GM19238 (cell line): ENCODE measurements at regions not wholly inside any gene's neighbourhood (a gene's known extent, or its start where the extent isn't known, plus 50 kb on each side); places are given as distances from the start of the nearest gene placed in this dataset.
"Not testable (repeated sequence)": the region's sequence is repeated elsewhere in the genome, so short reads cannot be mapped to it uniquely, and the experiment has no call there.

ENCODE experiments used
- DNase-seq: peaks from one replicate; pipeline ENCODE4 v3.0.0; 2011; ENCODE audit warnings: low spot score; ENCODE audit not compliant: insufficient read length

DNA sequence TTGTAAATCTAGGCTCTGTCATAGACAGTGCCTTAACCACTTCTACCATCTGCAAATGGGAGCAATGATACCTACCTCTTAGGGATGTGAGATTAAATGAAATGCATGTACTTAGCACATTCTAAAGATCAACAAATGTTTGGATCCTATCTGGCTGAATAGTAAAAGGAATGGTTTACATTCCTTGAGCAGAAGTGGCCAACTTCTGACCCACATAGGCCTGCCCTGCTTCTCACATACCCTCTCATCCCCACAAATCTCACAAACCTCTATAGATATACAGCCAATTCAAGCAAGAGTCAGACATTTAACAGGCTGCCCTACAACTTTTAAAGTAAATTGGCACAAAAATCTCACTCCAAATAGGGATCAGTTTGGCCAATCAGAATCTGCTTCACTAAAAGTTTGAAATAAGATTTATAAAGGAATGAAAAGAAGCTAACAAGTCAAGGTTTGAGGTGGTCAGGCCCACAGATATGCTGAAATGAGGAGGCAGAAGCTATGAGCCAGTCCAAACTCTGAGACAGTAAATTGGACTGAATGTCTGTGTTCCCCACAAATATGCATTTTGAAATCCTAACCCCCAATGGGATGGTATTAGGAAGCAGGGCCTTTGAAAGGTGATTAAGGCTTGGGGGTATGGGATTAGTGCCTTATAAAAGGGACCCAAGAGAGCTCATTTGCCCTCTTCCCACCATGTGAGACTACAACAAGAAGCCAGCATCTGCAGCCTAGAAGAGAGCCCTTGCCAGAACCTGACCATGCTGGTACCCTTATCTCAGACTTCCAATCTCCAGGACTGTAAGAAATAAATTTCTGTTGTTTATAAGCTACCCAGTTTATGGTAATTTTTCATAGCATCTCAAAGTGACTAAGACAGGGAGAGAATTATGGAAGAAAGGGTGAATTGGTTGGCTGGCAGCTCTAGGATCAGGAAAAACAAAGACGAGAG, 227.8 kb upstream of the RBMS1 start:
- no peak for DNase-seq

GRCh38 chr2:160726046-160726445, 232.4 kb upstream of the RBMS1 start:
- DNase-seq, result no peak

DNA sequence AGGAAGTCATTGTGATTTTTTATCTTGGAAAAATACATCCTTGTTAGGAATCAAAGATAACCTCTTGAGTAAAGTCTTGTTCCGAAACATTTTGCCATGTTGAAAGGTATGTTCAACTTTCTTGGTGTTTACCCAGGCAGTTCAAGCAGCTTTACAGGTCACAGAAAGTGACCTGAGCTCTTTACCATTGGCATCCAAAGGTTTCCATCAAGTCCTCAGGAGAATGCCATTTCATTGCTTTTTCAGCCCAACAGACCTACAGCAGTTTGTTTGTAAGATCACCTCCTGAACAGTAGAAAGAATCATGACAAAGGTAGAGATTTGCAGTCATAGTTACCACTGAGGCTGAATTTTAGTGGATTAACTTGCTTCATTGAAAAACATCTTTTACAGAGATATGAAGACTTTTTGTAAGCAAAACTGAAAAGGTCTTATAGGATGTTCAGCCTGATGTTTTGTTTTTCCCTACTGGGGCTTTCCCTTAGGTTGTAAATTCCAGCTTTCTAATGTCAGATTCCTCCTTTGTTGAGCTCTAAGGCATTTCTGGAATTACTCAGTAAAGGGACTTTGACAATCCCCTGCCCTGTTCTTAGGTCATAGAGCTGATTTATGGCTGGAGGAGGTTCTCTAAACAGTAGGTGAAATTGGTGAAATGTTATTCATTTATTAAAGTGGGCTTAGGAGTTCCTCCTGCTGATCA, 236.8 kb upstream of the RBMS1 start:
- no peak for DNase-seq

GRCh38 chr2:160731415-160731814, 237.8 kb upstream of the RBMS1 start:
- DNase-seq, result no peak

DNA sequence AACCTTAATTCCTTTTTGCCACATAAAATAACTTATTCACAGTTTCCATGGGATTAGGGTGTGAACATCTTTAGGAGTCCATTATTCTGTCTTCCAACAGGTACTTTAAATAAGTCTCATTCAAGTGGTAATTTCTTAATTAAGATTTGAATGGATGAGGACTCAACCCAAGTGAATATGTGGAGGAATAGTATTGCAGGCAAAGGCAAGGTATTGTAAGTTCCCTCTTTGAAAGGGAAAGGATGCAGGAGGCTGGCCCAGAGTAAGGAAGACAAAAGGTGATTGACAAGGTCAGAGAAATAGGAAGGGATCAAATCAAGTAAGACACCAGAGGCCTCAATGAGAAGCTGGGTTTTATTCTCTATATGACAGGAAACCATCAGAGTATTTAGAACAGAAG, 238.2 kb upstream of the RBMS1 start:
- DNase-seq, result no peak

- DNase-seq, result no peak
Observed at GRCh38 chr2:160735696-160736095, 242.1 kb upstream of the RBMS1 start.

DNA sequence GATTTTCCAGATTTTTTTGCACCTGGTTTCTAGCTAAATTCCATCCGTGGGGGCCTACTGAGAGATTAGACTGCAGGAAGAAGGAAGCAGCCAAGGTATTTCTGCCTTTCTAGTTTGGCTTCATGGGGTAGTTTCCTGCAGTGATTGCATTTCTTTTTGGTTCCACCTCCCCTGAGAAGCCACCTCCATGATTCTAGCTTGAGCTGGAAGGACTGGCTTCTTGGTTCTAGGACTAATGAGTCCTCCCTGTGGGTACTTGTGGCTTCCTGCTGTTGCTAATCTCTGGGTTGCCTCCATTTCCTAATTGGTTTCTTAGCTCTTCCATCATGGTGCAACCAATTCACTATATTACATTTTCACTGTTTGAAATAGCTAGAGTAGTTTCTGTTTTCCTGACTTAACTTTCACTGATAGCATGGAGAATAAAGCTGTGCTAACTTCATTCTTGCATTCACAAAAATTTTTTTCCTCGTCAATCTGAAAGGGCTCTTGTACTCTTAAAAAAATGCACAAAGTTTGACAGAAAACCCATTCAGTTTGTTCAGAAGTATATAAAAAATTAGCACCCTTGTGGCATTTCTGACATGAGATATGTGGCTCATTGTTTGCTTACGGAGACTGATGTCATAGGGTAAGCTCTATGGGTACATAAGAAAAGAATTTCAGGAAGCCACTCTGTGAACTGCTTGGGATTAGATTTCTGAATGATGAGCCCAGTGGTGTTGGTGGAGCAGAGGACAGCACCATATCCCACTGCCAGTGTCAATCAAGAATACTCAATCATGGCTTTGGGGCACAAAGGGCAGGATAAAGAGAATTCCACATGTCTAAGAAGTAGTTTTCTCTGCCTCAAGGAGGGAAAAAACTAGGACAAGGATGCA, 242.8 kb upstream of the RBMS1 start:
- DNase-seq, result no peak

- no peak for DNase-seq
Observed at GRCh38 chr2:160737247-160737646, 243.6 kb upstream of the RBMS1 start.

- DNase-seq, result no peak
Observed at GRCh38 chr2:160741271-160741670, 247.7 kb upstream of the RBMS1 start.

- DNase-seq, result no peak
Observed at GRCh38 chr2:160741815-160742214, 248.2 kb upstream of the RBMS1 start.

DNA sequence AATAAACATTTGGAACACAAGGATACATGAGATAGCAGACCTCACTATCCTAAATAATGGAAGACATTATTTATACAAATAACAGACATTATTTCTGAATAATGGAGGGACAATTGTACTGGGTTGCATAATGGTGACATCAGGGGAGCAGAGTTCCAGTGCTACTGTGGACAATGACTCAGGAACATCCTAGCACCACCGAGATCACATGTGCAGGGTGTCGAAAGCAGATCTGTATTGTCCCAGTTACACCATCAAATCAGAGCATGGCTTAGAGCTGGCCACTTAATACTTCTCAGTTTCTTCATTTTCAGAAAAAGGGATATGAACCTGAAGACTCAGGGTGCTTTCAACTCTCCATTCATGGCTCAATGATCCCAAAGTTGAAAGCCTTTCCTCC, 249.1 kb upstream of the RBMS1 start:
- no peak for DNase-seq

GRCh38 chr2:160747501-160748170, 254.0 kb upstream of the RBMS1 start:
- DNase-seq, result no peak

DNA sequence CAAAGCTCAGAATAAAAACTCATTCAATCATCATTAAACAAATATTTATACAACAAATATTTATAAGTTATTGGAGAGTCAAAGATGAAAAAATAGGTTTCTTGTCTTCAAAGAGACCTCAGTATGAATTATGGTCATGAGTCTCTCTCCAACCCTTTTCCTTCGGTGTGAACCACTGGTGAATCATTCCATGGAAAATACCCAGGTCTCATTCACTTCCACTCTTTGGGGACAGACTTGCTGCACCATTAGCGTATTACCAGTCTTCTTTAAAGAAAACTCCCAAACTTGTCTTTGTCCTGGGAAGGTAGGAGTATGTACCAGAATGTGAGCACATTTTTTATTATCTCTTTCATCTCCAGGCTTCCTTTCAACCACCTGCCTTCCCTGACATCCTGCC, 257.4 kb upstream of the RBMS1 start:
- DNase-seq, result no peak

DNA sequence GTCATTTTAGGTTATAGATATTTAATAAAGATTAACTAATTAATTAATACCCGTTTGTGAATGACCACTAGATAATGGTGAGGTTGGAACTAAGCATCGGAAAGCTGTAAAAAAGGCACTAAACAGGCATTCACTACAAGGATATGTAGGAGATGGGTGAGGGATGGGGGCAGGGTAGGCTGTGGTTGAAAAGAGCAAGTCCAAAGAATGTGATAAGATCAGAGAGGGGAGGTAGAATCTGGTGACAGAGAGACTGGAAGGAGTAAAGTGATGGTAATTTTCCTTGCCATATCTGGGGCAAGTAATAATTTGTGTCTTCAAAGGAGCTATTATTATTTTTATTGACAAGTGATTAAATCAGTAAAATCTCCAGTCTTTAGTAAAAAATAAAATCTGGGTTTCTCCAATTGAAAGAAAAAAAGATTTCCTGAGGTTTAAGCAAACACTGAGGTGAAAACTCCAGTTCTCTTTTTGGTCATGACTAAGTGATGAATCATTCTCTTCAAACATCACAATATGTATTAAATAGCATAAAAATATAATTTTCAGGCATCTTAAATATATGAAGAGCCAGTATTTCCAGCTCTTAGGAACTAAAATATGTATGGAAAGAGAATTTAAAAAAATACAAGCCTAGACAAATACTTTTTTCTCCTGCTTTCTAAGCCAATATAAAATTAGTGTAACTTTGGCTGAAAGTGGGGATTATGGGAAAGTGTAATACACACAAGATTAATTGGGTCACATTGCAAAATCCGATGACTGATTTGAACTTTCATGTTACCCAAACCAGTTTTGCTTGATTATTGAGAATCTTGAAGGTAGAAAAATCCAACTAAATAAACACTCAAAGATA, 259.1 kb upstream of the RBMS1 start:
- no peak for DNase-seq

DNA sequence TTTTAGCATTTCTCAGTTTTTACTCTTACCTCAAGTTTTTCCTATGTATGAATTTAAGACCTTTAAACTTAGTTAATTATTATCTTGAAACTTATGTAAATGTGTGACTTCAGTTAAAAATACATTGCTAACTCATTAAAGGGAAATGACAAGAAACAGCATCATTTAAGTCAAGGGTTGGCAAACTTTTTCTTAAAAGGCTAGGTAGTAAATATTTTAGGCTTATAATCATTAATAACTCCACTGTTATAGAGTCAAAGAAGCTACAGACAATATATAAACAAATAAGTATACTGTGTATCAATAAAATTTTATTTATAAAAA, 259.7 kb upstream of the RBMS1 start:
- no peak for DNase-seq

DNA sequence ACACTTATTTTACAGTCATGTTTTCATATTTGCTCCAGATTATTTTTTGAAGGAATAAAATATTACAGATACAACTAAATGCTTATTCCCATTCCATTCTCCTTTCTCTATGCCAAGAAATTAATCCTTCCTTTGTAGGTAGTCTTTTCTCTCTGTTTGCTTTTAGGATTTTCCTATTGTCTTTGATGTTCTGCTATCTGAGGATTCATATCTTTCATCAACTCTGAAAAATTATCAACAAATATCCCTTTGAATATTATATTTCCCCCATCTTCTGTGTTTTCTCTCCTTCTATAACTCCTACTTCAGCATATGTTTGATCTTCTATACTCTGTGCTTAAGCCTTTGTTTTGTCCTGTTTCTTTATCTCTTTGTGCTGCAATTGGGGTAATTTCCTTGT, 260.4 kb upstream of the RBMS1 start:
- no peak for DNase-seq

GRCh38 chr2:160756481-160756880, 262.9 kb upstream of the RBMS1 start:
- no peak for DNase-seq

DNA sequence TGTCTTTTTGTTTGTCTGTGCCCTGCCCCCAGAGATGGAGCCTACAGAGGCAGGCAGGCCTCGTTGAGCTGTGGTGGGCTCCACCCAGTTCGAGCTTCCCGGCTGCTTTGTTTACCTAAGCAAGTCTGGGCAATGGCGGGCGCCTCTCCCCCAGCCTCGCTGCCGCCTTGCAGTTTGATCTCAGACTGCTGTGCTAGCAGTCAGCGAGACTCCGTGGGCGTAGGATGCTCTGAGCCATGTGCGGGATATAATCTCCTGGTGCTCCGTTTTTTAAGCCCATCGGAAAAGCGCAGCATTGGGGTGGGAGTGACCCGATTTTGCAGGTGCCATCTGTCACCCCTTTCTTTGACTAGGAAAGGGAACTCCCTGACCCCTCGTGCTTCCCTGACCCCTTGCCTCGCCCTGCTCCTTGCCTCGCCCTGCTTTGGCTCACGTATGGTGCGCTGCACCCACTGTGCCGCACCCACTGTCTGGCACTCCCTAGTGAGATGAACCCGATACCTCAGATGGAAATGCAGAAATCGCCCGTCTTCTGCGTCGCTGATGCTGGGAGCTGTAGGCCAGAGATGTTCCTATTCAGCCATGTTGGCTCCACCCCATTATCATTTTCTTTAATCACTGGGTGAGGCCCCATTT, 269.0 kb upstream of the RBMS1 start:
- not testable (repeated sequence) for DNase-seq

GRCh38 chr2:160783474-160783873, 289.9 kb upstream of the RBMS1 start:
- no peak for DNase-seq

GRCh38 chr2:160784034-160784433, 290.4 kb upstream of the RBMS1 start:
- no peak for DNase-seq
